ENCODE measurements at regions not wholly inside any gene's neighbourhood (a gene's known extent, or its start where the extent isn't known, plus 50 kb on each side); places are given as distances from the start of the nearest gene placed in this dataset.

DNA sequence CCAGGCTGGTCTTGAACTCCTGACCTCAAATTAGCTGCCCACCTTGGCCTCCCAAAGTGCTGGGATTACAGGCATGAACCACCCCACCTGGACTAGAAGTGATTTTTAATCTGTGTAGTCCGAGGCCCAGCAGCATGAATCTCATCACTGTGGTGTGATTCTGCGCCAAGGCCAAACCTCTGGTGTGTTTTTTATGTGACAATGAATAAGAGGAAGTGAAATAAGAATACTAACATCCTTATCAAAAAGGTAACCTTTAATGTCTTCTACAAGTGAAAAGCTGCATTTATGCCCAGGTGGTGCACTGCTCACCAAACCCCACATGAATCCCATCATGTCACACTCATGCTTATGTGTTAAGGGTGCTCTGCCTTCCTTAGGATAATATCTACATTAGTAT lies 77.1 kb upstream of the OR9Q1 start:
- Mint-ChIP-seq H3K9me3 (ENCODE audit: unreplicated experiment) (peaks cover 6% of the 10 kb centered on the region), H3K27me3 (ENCODE audit: low read depth, unreplicated experiment) (no peaks in the 10 kb centered on the region), H3K4me3 (ENCODE audit: unreplicated experiment) (no peak overlapping the region), H3K27ac (ENCODE audit: unreplicated experiment) (no peak overlapping the region), H3K36me3 (ENCODE audit: low read depth, unreplicated experiment) (no peaks in the 10 kb centered on the region), H3K4me1 (ENCODE audit: low read depth, unreplicated experiment) (no peaks in the 10 kb centered on the region)
- H3K36me3 ChIP-seq (ENCODE audit: insufficient read depth, low read length): no peaks in the 10 kb centered on the region
- no peak overlapping the region for H2AFZ ChIP-seq (ENCODE audit: low read depth, low read length)
- H3K9me3 ChIP-seq (ENCODE audit: insufficient read depth, low read depth, low read length): no peaks in the 10 kb centered on the region
- H3K9ac ChIP-seq (ENCODE audit: low read length): no peak overlapping the region
- H3K4me1 ChIP-seq (ENCODE audit: insufficient read depth, low read length): no peaks in the 10 kb centered on the region
- FAIRE-seq: no peak
- no peaks in the 10 kb centered on the region for H3K27me3 ChIP-seq (ENCODE audit: insufficient read depth, low read length)
- DNase-seq (ENCODE audit: low read depth): no peak
- no peak overlapping the region for H3K27ac ChIP-seq (ENCODE audit: low read depth, low read length)
- no peak overlapping the region for H3K4me2 ChIP-seq (ENCODE audit: low read length)
- H3K79me2 ChIP-seq (ENCODE audit: insufficient read depth, low read length): no peaks in the 10 kb centered on the region
- no peaks in the 10 kb centered on the region for H4K20me1 ChIP-seq (ENCODE audit: insufficient read depth, low read length)
- TF ChIP-seq EZH2 (IDR thresholded peaks at IDR 0.05; ENCODE audit: insufficient read depth, low read length): no peak
- TF ChIP-seq, protein P1, sequence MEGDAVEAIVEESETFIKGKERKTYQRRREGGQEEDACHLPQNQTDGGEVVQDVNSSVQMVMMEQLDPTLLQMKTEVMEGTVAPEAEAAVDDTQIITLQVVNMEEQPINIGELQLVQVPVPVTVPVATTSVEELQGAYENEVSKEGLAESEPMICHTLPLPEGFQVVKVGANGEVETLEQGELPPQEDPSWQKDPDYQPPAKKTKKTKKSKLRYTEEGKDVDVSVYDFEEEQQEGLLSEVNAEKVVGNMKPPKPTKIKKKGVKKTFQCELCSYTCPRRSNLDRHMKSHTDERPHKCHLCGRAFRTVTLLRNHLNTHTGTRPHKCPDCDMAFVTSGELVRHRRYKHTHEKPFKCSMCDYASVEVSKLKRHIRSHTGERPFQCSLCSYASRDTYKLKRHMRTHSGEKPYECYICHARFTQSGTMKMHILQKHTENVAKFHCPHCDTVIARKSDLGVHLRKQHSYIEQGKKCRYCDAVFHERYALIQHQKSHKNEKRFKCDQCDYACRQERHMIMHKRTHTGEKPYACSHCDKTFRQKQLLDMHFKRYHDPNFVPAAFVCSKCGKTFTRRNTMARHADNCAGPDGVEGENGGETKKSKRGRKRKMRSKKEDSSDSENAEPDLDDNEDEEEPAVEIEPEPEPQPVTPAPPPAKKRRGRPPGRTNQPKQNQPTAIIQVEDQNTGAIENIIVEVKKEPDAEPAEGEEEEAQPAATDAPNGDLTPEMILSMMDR (IDR thresholded peaks at IDR 0.05; ENCODE audit: insufficient read depth, low read depth, low read length): no peak
- H3K4me3 ChIP-seq (ENCODE audit: insufficient read depth, low read depth, low read length): no peak overlapping the region

DNA sequence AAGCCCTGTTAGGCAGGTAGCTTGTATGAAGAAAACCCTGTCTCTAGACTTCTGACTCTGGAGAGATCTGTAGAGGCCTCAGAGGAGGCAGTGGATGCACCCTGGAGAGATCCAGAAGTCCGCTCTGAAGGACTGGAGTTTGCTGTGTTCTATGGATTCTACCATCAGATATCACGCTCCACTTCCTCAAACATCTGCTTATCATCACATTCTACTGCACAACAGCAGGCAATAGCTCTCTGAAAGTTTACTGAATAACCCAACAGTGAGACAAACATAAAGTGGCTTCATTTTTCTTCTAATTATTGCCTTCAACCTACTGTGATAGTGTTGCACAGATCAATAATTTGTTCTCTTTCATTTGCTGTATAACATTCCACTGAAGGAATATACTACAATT lies 59.0 kb upstream of the OR9Q1 start:
- peaks cover 2% of the 10 kb centered on the region for H3K9me3 Mint-ChIP-seq (ENCODE audit: unreplicated experiment)
- Histone ChIP-seq H3K4me1 (ENCODE audit: insufficient read depth, low read length) (no peaks in the 10 kb centered on the region), H3K4me2 (ENCODE audit: low read length) (no peak overlapping the region), H3K27ac (ENCODE audit: low read depth, low read length) (no peak overlapping the region), H4K20me1 (ENCODE audit: insufficient read depth, low read length) (no peaks in the 10 kb centered on the region), H2AFZ (ENCODE audit: low read depth, low read length) (no peak overlapping the region), H3K27me3 (ENCODE audit: insufficient read depth, low read length) (no peaks in the 10 kb centered on the region), H3K4me3 (ENCODE audit: insufficient read depth, low read depth, low read length) (no peak overlapping the region), H3K9me3 (ENCODE audit: insufficient read depth, low read depth, low read length) (no peaks in the 10 kb centered on the region), H3K79me2 (ENCODE audit: insufficient read depth, low read length) (no peaks in the 10 kb centered on the region), H3K36me3 (ENCODE audit: insufficient read depth, low read length) (no peaks in the 10 kb centered on the region), H3K9ac (ENCODE audit: low read length) (no peak overlapping the region)
- DNase-seq (ENCODE audit: low read depth) (no peak), FAIRE-seq (no peak)
- H3K27me3 Mint-ChIP-seq (ENCODE audit: low read depth, unreplicated experiment): peaks cover 7% of the 10 kb centered on the region
- no peak for TF ChIP-seq EZH2 (IDR thresholded peaks at IDR 0.05; ENCODE audit: insufficient read depth, low read length)
- TF ChIP-seq, protein P1 (IDR thresholded peaks at IDR 0.05; ENCODE audit: insufficient read depth, low read depth, low read length): no peak
- no peaks in the 10 kb centered on the region for H3K4me1 Mint-ChIP-seq (ENCODE audit: low read depth, unreplicated experiment)
- no peaks in the 10 kb centered on the region for H3K36me3 Mint-ChIP-seq (ENCODE audit: low read depth, unreplicated experiment)
- no peak overlapping the region for H3K4me3 Mint-ChIP-seq (ENCODE audit: unreplicated experiment)
- no peak overlapping the region for H3K27ac Mint-ChIP-seq (ENCODE audit: unreplicated experiment)

GRCh38 chr11:57971272-57972012 lies 52.2 kb upstream of the OR9Q1 start:
- H3K4me1 ChIP-seq (ENCODE audit: insufficient read depth, low read length): no peaks in the 10 kb centered on the region
- no peaks in the 10 kb centered on the region for H3K79me2 ChIP-seq (ENCODE audit: insufficient read depth, low read length)
- Mint-ChIP-seq H3K4me3 (ENCODE audit: unreplicated experiment) (no peak overlapping the region), H3K27ac (ENCODE audit: unreplicated experiment) (no peak overlapping the region), H3K4me1 (ENCODE audit: low read depth, unreplicated experiment) (no peaks in the 10 kb centered on the region), H3K9me3 (ENCODE audit: unreplicated experiment) (peaks cover 2% of the 10 kb centered on the region), H3K36me3 (ENCODE audit: low read depth, unreplicated experiment) (no peaks in the 10 kb centered on the region), H3K27me3 (ENCODE audit: low read depth, unreplicated experiment) (peaks cover 2% of the 10 kb centered on the region)
- H3K4me2 ChIP-seq (ENCODE audit: low read length): no peak overlapping the region
- no peak for FAIRE-seq
- no peak overlapping the region for H3K9ac ChIP-seq (ENCODE audit: low read length)
- no peak overlapping the region for H3K4me3 ChIP-seq (ENCODE audit: insufficient read depth, low read depth, low read length)
- H3K36me3 ChIP-seq (ENCODE audit: insufficient read depth, low read length): no peaks in the 10 kb centered on the region
- no peaks in the 10 kb centered on the region for H3K9me3 ChIP-seq (ENCODE audit: insufficient read depth, low read depth, low read length)
- no peak for DNase-seq (ENCODE audit: low read depth)
- no peaks in the 10 kb centered on the region for H3K27me3 ChIP-seq (ENCODE audit: insufficient read depth, low read length)
- TF ChIP-seq, protein P1 (IDR thresholded peaks at IDR 0.05; ENCODE audit: insufficient read depth, low read depth, low read length): no peak
- TF ChIP-seq EZH2 (IDR thresholded peaks at IDR 0.05; ENCODE audit: insufficient read depth, low read length): no peak
- H2AFZ ChIP-seq (ENCODE audit: low read depth, low read length): no peak overlapping the region
- H3K27ac ChIP-seq (ENCODE audit: low read depth, low read length): no peak overlapping the region
- H4K20me1 ChIP-seq (ENCODE audit: insufficient read depth, low read length): no peaks in the 10 kb centered on the region
